GM18858 (cell line): ENCODE measurements at regions not wholly inside any gene's neighbourhood (a gene's known extent, or its start where the extent isn't known, plus 50 kb on each side); places are given as distances from the start of the nearest gene placed in this dataset.

ENCODE experiments used
- ATAC-seq: cut with Tn5 transposase; IDR thresholded peaks from one replicate; pipeline ENCODE4 v1.9.1; 2021; ENCODE audit not compliant: unreplicated experiment

DNA sequence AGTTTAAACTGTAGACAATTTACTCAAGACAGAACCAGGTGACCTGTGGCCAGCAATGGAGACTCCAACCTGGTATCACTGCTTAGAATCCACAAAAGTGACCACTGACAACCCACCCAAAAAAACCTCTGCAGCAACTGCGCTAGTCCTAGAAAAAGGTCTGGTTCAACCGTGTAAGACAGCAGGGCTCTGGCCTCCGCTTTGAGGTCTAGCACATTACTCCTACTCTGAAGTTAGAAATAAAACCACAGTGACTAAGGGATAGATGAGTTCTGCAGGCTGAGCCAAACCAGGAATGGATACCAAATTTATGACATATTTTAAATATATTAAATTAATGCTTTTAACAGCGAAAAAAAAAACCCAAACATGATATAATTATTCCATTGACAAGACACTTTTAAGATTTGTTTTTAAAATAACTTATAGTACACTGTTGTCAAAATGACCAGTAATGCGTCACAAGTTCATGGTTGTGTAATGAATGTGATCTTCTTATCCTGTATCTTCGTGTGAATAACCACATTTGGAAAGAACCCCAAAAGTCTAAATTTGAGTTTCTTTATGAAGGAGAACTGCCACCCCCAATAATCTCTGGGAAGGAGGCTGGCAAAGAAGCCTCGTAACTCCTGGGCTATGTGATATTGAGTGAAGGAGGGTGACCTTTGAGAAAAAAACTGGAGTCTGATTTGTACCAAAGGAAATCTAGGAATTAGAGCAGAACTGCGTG, 101.9 kb upstream of the SLC44A1 start:
- no peak for ATAC-seq

DNA sequence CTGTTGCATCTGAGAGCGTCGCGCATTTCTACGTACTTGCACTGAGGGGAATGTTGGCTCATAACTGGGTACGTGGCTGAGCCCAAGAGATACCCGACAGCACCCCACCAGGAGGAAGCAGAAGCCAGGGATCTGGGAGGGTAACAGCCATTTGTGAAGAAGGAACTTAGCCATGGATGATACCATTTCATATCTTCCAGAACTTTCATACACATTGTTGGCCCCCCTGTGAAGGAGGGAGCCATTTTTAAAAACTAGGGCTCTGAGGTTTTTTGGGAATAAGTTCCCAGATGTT, 101.4 kb upstream of the SLC44A1 start:
- ATAC-seq = no peak

DNA sequence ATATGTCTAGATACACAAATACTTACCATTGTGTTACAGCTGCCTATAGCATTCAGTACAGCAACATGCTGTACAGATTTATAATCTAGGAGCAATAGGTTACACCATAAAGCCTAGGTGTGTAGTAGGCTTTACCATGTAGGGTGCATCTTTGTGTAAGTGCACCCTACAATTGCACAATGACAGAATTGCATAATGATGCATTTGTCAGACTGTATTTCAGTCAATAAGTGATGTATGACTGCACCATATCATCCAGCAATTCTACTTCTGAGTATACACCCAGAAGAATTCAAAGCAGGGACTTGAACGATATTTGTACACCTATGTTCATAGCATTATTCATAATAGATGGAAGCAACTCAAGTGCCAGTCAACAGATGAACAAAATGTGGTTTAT, 100.4 kb upstream of the SLC44A1 start:
- no peak for ATAC-seq

DNA sequence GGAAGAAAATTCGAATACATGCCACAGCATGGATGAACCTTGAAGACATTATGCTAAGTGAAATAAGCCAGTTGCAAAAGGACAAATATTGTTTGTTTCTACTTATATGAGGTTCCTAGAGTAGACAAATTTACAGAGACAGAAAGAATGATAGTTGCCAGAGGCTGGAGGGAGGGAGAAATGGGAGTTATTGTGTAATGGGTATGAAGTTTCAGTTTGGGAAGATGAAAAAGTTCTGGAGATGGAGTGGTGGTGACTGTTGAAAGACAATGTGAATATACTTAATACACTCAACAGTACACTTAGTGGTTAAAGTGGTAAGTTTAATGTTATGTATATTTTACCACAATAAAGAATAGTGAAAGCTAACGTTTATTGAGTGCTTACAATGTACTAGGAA, 99.6 kb upstream of the SLC44A1 start:
- no peak for ATAC-seq

DNA sequence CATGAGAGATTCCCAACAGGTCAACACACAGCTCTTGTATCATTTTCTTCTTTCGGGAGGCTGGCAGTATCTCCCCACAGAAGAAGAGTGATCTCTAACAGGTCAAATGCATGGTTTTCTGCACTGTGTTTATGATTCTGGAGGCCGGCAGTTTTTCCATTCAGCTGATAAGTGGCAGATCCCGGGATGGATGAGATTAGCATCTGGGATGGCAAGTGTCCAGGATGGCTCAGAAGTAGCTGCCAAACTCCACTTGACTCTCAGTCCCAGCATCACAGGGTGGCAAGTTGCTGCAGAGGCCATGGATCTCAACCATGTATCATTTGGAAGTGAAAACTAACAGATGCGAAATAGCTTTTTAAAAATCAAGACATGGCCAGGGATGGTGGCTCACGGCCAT, 97.8 kb upstream of the SLC44A1 start:
- ATAC-seq = no peak

DNA sequence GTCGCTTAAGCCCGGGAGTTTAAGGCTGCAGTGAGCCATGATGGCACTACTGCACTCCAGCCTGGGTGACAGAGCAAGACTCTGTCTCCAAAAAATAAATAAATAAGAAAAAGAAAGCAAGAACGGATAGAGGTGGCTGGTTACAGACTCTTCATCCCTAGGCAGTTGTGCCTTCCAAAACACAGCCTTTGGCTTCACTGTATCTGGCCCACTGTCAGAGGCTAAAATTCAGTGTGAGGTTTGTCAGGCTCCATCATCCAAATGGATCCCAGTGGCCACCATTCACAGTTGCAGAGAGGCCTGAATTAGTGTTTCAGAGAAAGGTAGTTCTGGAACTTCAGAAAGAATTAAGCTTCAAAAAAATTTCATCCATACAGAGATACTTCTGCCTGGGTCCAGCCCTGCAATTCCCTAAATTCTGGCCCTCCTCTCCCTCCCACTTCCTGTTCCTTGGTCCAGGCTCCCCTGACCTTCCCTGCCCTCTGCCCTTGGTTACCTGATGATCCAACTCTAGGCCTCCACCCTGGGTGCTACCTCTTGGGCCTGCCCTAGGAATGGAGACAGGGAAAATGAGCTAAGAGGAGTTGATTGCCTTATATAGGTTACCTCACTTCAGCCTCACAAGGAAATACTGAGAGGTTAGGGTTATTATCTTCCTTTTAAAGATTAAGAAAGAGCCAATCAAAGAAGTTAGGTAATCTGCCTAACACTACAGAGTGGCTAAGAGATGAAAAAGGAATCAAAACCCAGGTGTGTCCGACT, 97.2 kb upstream of the SLC44A1 start:
- ATAC-seq = no peak

DNA sequence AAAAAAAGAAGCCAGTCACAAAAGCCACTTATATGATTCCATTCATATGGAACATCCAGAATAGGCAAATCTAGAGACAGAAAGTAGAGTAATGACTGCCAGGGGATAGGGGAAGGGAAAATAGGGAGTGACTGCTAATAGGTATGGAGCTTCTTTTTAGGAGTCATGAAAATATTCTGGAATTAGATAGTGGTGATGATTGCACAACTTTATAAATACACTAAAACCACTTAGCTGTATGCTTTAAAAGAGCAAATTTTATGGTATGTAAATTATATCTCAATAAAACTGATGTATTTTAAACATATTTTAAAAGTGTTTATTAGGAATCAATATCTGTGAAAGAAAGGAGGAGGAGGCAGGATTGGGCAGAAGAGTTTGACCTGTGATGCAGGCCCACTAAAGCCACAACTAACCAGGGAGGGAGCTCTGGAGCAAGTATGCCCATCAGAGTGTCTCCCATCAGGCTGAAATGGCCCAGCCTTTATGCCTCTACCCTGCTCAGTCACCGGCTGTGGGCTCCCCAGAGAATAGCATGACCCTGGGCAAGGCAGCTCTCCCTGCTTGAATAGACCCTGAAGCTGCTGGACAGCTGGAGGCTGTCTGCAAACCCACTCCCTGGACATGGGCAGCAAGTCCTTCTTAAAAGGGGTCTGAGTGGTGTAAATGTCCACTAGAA, 96.0 kb upstream of the SLC44A1 start:
- ATAC-seq = no peak

DNA sequence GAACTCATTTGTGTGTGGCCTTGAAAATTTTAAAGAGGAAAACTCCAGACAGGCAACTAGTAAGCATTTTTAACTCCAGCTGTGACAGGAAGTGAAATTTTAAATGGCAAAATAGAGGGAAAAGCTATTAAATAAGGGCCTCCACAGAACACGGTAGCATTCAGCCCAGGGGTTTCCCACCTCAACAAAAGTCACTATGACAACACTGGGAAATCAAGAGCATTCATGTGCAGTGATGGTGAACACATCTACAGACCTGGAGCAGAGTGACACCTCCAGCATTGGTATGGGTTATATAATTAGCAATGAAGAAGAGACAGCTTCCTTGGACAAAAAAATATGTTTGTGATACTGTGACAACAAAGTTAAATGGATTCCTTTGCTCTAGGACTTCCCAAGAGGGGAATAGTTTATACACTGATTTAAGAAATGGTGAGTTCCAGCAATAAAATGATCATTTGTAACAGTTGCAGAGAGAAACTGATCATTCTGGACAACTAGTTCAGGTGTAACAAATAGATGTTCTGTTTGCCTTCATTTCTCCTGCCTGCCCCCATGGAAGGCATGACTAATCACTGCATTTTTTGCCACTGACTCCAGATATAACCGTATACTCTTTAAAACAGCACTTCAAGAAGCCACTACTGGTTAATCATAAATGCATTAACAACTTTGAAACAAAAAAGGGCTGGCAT, 93.3 kb upstream of the SLC44A1 start:
- peak; percentile 60 for ATAC-seq

DNA sequence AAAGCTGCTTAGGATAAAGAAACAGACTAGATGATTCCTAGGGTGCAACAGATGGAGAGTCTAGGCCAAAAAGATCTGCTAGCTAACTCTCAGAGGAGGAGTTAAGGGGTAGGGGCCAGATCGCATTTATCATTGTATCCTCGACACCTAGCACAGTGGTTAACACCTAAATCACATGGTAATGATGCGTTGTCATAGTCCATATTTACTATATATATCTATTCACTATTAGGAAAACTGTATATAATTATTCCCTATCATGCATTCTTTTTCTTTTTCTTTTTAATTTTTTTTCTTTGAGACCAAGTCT, 92.8 kb upstream of the SLC44A1 start:
- ATAC-seq = no peak

DNA sequence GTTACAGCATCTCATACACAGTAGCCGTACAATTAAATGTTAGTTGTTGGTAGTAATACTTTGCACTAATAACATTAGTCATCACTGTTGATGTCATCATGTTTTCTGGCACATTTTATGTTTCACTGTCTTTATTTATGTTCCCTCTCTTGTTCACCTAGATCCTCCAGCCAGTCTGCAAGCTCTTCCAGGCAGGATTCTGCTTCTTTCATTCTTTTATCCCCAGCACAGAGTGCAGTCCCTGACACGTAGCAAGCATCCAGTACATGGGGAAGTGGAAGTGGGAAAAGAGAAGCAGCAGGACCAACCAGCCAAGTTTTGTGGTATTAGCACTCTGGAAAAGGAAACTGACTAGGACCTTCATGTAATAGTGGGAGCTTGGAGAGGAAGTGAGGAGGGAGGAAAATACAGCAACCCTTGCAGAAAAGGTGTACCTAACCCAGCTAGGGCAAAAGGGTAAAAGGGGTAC, 89.7 kb upstream of the SLC44A1 start:
- no peak for ATAC-seq

DNA sequence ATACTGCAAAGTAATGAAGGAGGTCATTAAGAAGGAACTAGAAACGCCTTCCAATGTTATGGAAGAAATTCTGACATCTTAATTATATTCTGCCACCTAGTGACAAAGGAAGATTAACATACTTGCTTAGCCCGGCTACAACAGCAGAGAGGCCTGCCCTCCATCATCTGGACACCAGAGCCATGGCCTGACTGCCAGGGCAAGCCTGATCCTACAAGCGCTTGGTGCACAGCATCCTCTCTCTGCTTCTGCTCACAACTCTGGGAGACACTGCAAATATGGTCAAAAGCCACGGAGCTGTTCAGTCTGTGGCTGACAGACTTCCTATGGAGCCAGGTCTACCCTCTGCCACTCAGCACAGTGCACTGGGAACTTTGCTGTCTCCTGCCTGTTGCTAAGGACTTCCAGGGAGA, 87.3 kb upstream of the SLC44A1 start:
- peak; percentile 79 for ATAC-seq

DNA sequence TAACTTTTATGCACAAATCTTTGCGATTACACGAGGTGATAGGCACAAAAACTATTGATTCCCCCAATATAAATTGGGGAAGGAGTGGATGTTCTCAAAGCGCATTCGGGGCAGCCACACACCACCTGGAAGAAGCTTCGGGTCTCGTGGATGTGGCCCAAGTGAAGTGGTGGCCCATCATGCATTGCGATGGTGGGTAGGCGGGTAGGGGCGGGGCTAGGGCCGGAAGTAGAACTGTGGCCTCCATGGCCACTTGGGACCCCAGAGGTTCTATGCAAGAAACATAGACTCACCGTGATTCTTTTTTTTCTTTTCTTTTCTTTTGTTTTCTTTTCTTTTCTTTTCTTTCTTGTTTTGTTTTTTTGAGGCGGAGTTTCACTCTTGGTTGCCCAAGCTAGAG, 86.4 kb upstream of the SLC44A1 start:
- ATAC-seq = no peak

DNA sequence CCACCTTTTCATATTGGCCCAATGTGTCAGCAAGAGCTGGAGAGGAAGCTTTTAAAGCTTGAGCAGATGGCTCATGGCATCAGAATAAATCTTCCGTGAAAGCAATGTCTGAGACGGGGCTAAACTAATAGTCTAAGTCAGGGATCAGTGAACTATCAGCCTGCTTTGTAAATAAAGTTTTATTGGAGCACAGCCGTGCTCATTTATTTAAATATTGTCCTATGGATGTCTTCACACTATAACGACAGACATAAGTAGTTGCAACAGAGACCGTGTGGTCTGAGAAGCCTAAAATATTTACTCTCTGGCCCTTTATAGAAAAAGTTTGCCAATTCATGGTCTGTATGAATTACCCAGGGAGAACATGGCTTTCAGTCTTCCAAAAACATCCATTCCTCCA, 85.6 kb upstream of the SLC44A1 start:
- no peak for ATAC-seq

DNA sequence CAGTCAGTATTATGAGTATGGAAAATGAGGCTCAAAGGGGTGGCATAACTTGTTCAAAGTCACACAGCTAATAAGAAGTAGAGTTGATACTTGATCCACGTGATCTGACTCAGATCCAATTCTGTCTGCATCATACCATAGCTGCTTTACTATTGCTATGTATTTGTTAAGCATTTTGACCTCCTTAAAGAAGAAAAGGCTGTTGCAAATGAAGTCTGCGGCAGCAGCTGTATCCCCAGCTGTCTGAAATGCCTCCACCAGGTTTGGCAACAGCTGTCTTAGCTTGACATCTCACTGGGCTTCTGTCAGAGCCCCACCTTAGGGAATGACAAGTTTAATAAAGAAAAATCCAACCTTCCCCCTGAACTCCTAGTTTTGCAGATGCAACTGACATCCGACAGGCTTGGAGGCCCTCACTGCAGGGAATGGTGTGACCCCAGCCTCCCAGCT, 75.6 kb upstream of the SLC44A1 start:
- no peak for ATAC-seq

DNA sequence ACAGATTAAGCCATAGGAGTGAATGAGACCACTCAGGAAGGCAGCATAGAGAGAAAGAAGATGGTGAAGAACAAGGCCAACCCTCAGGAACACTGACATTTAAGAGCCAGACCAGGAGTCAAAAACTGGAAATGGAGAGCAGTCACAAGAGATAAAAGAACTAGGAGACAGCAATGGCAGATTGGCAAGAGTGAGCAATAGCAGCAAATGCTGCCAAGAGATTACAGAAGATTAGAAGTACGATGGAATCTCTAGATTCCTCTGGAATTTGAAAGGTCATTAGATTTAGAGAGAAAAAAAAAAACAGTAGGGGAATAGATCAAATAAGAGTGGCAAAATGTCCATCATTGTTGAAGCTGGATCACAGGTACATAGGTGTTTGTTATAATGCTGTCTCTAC, 73.4 kb upstream of the SLC44A1 start:
- ATAC-seq = no peak

DNA sequence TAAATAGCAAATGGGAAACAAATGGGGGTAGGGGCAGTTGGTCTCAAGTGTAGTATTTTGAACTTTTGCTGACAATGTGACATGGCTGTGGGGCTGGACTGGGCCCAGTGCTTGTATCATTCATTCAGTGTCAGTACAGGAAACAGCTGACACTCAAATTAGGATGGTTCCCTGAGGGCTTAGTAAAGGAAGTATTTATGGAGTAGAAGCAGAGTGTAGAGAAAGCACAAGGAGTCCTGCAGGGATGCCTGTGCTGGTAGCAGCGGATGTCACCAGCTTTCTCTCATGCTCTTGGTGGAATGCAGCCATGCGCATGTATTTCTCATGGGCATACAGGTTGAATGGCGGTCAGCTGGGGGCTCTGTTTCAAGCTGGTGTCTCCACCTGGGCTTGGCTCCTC, 72.9 kb upstream of the SLC44A1 start:
- ATAC-seq = no peak

DNA sequence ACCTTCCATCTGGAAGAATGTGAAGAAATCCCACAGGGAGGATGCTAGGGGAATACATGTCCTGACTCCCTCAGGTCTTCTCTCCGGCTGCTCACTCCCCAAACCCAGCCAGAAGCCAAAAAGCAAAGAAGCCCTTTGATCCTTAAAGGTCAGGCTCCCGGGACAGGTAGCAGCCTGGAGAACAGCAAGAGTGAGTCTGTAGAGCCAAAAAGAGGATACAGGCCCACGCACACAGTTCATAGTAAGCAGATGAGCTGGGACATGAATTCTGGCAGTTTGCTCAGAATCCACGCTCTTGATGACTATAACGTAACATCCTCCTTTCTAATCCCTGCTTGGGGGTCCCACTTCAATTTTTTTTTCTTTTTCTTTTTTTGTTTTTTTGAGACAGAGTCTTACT, 72.0 kb upstream of the SLC44A1 start:
- no peak for ATAC-seq

DNA sequence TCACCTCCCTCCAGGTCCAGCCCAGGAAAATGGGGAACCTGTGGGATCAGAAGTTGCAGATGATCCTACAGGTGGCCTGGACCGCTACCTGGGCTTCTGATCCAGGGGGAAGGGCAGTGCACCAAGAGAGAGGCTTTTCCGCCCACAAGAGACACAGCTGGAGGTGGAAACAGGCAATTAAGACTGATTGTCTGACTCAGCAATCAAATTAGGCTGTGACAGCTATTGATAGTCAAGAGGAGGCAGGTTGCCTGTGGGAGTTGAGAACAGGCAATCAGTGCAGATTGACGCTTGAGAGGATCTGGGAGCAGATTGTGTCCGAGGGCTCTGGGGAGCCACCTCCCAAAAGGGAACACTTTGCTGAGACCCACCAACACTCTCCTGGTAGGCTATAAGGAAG, 71.1 kb upstream of the SLC44A1 start:
- no peak for ATAC-seq

DNA sequence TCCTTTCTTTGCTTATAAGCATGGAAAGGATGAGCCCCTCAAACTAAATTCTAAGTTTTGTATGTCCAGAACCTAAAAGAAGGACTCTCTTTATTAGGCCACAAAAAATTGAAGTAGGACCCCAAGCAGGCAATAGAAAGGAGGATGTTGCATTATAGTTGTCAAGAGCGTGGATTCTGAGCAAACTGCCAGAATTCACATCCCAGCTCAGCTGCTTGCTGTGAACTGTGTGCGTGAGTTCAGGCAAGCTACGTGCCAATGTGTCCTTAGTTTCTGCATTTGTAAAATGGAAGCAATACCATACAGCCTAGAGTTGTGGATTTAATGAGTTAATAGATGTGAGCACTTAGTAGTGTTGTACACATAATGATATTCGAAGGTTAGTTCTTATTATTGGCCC, 70.6 kb upstream of the SLC44A1 start:
- no peak for ATAC-seq

DNA sequence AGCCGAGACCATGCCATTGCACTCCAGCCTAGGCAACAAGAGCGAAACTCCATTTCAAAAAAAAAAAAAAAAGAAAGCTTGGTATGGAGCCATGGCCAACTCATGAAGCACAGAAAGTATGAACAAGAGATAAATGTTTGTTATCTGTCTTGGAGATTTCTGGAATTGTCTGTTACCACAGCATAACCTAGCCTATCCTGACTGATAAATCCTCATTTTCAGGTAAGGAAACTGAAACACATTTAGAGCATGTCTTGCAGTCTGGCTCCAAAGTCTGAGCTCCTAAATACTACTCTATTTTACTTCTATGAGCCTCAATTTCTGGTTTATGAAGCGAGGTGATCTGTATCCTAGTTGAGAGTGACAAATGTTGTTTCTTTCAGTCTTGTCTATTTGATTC, 68.3 kb upstream of the SLC44A1 start:
- ATAC-seq = no peak

DNA sequence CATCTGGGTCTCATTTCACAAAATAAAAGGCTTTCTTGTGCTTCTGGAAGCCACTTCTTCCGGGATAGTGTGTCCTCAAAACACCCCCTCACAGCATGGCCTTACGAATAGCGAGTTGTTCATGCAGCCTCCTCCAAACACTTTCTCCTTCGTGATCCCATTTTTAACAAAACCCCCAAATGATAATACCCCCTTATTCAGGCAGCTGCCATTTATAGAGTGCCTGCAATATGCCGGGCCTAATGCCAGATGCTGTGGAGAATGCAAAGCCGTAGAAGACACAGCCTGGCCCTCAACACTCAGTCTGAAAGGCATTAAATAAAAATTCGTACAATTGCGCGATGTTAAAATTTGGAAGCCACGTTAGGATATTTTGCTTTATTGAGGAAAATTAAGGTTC, 66.4 kb upstream of the SLC44A1 start:
- ATAC-seq = no peak

DNA sequence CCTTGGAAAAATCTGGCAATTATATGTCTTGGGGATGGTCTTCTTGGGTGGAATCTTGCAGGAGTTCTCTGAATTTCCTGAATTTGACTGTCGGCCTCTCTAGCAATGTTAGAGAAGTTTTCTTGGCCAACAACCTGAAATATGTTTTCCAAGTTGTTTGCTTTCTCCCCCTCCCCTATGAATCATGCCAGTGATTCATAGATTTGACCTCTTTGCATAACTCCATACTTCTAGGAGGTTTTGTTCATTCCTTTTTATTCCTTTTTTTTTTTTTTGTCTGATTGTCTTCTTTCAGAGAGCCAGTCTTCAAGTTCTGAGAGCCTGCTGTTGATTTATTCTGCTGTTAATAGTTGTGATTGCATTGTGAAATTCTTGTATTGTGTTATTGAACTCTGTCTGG, 56.7 kb upstream of the SLC44A1 start:
- ATAC-seq = no peak
